ENCODE measurements at regions not wholly inside any gene's neighbourhood (a gene's known extent, or its start where the extent isn't known, plus 50 kb on each side); places are given as distances from the start of the nearest gene placed in this dataset.

DNA sequence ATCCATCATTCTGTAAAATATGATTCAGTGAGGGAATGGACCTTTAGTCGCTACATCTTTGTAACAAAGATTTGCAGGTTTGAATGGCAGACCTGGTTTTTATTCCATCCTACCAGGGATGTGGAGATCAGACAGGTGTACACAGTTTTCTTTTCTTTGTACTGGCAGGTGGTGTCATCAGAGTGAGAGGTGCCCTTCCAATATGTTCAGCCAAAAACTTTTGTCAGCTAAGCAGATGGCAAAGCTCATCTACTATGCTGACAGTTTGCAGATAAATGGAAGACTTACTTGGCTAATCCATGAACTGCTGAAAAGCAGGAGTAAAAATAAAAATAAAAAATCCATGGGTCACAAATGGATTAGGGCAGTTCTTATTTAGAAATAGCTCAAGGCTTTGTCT, 185.5 kb upstream of the DOK6 start:
- no peak for DNase-seq (ENCODE audit: extremely low read depth, low read depth)

DNA sequence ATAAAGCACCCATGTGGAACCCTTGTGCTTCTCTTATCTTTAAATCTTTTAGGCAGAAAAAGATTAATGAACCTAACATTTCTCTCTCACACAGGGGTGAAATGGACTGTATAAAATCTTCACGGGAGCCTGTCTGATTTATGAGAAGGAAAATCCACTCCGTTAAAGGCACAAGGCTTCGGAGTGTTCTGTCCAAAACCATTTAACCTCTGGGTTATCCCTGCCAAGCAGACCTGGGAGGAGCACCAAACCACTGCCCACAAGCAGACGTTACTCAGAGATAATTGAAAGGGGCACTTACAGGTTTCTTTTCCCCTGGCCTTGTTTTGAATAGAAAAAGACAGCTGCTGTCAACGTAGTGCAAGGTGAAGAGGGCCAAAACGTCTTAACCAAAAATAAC, 184.4 kb upstream of the DOK6 start:
- DNase-seq (ENCODE audit: extremely low read depth, low read depth), result no peak

DNA sequence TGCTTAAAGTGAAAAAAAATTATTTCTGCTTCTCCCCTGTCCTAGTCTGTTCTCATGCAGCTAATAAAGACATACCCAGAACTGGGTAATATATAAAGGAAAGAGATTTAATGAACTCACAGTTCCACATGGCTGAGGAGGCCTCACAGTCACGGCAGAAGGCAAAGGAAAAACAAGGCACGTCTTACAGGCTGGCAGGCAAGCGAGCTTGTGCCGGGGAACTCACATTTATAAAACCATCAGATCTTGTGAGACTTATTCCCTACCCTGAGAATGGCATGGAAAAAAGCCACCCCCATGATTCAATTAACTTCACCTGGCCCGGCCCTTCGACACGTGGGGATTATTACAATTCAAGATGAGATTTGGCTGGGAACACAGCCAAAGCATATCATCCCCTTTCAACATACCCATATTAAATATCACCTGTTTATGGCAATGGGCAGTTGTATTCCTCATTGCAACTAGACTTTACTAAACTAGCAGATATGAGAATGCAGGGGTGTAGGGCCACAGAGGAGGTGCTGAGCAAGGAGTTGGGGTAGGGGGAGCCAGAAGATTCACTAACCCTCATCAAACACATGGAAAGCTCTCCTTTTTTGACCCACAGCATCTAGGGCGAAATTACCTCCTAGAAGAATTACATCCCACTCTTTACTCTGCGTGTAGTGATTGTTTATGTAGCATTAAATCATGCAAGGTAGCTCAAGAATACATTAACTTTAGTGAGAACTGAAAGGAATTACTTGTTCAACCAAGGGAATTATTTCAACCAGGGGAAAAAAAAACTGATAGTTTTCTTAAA, 183.3 kb upstream of the DOK6 start:
- DNase-seq (ENCODE audit: extremely low read depth, low read depth), result no peak

DNA sequence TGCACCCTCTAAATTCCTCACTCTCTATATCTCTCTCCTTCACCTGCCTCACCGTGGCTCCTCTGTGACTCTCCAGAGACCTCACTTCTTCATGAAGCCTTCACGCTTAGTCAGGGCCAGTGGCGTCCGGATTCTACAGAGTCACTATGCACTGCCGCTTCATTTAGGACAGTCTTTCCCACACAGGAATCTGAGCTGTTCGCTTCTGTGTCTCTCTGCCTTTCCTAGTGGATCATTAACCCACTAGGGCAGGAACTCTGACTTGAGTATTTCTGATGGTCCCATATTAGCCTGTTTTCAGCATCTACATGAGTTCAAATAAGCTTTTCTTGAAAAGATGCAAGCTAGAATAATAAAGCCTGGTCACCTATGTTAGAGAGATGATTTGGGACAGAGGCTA, 180.2 kb upstream of the DOK6 start:
- no peak for DNase-seq (ENCODE audit: extremely low read depth, low read depth)

DNA sequence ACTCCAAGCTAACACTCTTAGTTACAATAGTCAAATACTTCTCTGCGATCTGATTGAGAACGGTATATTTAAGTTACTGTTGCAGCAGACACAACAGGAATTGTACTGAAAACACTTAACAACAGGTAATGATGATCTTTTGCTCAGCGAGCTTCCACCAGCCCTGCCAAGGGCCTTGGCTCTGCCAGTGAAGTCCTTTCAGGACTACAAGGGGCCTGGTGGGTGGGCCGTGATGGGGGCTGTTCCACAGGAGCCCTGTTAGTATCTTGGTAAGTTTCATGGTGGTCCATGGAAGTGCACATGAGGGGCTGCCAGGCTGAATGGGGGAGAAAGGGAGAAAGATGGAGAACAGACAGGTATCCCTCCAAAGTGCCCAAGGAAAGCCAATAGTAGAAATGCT, 178.6 kb upstream of the DOK6 start:
- DNase-seq (ENCODE audit: extremely low read depth, low read depth), result no peak

DNA sequence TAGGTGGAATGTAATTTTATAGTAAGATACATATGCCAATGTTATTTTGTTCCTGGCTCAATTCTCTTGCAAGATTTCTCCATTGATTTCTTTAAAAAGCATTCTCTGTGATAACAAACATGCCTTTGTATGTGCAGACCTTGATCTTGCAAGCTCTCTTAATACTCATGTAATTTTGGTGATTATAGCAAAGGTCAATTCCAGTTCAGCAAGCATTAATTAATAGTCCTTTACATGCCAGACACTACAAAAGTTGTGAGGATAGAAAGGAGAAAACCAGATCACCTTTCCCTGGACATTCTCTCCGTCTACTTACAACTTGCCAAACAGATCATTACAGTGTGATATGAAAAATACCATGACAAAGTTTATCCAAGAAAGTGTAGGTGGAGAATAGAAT, 173.7 kb upstream of the DOK6 start:
- no peak for DNase-seq (ENCODE audit: extremely low read depth, low read depth)

DNA sequence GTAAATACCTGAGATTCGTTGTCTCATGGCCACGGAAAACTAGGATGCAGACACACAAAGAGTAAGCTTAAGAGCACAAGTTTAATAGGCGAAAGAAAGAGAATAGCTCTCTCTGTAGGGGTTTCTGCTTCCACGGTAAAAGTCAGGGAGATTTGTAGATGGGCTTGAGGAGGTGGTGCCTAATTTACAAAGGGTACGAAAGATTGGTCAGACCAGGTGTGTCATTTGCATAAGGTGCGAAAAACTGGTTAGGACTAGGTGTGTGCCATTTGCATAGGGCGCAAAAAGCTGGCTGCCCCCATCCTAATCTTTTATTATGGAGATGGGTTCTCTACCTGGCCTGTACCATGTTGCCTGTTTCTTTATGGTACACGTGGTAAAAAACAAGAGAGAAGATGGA, 170.5 kb upstream of the DOK6 start:
- no peak for DNase-seq (ENCODE audit: extremely low read depth, low read depth)

DNA sequence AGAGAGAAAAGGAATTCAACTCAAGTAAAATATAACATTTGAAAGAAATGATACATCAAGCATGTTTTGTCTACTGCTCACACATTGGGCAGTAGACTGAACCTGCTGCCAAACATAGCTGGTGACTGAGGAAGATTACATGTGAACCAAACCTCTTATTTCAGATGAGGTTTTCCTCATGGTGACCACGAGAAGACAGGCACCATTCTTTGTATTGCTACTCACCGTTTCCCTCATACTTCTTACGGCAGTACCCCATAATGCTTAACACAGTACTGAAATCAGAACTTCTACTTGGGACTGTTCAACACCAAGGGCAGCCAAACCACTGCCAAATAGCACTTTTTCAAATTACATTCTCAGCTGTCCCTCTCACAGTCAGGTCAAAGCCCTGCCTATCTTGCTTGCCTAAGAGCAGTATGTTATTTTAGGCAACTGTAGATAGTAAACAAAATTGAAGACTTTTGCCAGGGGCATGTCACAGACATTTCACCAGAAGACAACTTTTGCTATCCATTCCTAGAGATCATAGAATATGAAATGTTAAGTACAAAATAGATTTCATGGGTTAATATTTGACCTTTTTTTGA, 167.1 kb upstream of the DOK6 start:
- no peak for DNase-seq (ENCODE audit: extremely low read depth, low read depth)

DNA sequence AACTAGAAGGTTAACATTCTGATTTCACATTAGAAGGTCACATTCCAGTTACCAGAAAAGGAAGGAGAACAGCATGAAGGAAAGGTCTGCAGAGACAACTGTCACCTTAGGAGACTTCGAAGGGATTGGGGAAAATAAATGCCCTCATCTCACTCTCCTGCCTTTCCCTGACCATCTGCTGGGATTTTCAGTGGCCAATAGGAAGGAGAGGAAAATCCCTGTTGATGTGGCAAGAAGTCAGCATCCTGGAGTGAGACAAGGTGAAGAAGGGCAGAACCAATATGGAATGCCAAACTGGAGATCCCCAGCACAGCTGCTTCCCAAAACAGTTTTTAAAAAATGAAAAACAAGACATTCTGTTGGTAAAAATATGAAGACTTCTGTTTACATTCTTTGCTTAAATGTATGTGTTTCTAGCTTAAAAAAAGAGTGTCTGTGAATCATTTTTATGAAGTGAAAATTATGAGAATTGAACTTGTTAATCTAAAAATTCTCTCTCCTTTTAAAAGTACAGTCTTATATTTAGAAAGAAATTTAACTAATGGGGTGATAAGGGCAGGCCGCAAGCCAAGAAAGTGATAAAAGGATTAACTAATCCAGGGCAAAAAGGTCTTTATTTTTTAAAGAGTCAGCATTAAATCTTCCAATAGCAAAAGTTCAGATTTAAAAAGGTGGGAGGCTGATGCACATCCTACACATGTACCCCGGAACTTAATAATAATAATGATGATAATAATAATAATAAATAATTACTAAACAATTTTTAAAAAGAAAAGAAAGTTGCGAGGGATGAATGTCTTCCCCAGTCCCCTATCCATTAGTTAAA, 160.6 kb upstream of the DOK6 start:
- DNase-seq (ENCODE audit: extremely low read depth, low read depth), result no peak

DNA sequence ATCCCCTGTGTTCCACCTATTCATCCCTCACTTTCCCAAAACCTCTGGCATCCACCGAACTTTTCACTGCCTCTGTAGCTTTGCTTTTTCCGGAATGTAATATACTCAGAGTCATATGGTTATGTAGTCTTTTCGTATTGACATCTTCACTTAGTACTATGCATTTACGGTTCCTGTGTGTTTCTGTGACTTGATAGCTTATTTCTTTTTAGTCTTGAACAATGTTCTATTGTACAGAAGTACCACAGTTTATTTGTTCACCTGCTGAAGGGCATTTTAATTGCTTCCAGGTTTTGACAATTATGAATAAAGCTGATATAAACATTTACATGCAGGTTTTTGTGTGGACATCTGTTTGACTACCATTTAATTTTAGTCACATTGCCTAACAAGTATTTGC, 154.7 kb upstream of the DOK6 start:
- no peak for DNase-seq (ENCODE audit: extremely low read depth, low read depth)

DNA sequence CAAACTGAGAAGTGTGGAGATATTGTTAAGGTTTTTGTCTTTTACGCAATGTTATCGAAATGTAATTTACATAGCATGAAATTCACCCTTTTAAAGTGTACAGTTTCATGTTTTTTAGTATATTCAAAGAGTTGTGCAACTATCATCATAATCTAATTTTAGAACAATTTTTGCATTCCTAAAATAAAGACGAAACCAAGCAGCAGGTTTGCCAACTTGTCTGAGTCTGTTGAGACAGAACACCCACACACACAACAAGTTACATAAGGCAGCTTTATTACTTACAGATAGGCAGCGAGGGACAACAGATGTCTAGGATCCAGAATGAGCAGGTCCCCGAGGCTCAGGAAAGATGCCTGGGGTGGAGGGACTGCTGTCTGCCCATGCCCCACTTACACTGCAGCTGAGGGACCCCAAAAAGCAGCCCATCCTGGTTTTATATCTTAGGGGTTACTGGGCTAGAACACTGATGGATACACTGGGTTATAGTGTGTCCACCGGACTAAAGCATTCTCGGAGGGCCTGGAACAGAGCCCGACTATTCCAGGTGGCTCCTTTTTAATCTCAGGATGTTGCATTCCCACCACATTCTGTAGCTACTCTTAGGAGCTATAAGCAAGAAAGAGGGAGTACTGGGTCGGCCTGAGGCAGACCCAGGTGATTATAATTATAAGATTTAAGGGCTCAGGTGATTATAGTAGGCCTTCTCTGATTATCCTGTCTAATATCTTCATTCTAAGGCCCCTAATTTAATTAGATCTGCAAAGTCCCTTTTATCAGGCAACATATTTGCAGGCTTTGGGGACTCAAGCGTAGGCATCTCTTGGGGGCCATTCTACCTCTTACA, 150.2 kb upstream of the DOK6 start:
- no peak for DNase-seq (ENCODE audit: extremely low read depth, low read depth)

DNA sequence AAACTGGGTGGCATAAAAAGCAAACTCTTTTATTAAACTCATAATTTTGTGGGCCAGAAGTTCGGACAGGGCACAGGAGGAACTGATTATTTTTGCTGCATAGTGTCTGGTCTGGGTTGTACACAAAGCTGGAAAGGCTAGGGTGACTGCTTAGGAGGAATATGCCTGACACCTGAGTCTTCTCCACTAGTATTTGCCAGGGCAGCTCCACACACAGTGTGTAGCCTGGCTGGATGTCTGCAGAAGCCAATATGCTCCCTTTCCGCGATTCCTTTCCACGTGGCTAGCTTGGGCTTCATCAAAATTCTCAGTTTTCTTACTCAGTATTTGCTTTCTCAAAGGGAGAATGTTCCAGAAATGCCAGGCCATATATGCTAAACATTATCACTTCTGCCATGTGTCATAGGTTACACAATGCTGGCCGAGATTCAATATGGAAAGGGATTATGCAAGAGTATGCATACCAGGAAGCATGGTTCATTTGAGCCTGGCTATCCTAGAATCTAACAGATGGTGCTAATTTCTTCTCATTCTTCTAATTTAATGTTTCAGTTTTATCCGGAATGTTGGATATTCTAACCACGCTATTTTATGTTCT, 142.7 kb upstream of the DOK6 start:
- DNase-seq (ENCODE audit: extremely low read depth, low read depth), result peak; percentile 46

DNA sequence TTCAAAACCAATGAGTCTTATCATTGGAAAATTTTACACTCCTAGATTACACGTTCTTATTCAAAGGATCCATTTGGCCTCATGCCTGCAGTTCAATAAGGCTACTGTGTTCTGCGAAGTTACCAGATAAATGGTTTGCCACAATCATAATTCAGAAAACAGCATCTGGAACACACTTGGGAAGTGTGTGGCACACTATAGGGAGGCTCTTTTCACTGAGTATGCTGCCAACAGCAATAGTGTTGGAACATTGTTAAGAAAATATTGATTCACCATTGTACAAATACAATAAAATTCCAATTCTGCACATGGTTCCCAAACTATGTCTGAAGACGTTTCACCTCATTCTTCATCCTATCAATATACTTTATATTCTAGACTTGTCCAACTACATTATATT, 141.4 kb upstream of the DOK6 start:
- no peak for DNase-seq (ENCODE audit: extremely low read depth, low read depth)

DNA sequence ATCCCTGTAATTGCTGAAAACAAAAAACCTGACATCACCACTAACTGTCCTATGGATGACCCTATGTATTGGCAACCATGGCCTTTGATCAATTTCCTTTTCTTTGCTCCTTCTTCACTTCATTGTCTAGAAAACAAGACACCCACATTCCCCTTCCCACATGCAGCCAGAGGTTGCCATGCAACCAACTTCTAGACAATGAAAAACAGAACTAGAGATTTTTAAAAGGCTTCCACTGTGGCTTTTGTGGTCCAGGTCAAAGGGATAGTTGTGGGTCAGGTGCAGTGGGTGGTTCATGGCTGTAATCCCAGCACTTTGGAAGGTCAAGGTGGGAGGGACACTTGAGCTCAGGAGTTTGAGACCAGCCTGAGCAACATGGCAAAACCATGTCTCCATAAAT, 139.3 kb upstream of the DOK6 start:
- DNase-seq (ENCODE audit: extremely low read depth, low read depth), result no peak

DNA sequence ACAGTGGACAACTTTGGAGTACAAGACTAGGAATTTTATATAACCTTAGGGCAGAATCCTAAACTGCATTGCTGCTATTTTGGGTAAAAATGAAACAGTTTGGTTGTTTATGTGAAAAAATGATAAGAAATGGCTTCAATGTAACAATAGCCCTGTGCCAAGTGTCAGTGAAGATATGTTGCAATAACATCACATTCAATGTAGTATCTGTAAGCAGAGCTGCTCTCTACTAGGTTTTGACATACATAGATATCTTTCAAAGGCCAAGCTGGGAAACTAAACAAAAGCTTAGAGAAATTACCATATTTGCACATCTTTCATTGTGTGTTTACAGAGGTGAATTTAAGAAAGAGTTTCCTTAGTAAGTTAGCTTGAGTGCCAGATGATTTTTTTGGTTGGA, 135.0 kb upstream of the DOK6 start:
- no peak for DNase-seq (ENCODE audit: extremely low read depth, low read depth)

DNA sequence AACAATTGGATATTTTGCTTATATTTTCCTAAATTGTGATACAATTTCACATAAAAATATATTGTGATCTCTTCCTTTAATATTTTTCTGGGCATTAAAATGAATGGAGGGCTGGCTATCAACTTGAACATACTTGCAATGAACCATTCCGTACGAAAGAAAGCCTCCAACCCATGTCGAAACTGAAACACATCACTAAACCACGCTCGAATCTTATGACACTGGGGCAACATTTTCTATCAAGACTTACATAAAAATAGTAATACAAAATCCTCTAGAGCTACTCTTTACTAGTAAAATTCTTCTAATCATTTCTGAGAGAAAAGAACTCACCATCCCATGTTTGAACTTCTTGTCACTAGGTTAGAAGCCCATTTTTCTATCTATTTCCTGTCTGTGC, 132.8 kb upstream of the DOK6 start:
- no peak for DNase-seq (ENCODE audit: extremely low read depth, low read depth)

DNA sequence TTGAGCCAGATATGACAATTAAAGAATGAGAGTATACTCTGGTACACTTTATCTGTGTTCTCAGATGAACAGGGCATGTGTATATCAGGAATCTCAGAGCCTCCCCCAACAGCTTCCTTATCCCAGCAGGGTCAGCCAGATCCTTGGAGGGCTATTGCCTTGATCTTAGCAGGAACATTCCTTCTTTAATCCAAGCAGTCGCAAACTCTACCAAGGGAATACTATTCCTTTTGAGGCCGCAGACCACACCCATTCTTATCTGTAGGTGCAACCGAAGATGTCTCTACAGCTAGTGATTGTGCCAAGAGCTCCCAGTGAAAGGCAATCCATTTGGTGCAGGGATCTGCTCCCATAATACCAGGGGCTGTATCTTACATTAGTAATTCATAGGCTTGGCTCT, 118.3 kb upstream of the DOK6 start:
- DNase-seq (ENCODE audit: extremely low read depth, low read depth), result no peak

DNA sequence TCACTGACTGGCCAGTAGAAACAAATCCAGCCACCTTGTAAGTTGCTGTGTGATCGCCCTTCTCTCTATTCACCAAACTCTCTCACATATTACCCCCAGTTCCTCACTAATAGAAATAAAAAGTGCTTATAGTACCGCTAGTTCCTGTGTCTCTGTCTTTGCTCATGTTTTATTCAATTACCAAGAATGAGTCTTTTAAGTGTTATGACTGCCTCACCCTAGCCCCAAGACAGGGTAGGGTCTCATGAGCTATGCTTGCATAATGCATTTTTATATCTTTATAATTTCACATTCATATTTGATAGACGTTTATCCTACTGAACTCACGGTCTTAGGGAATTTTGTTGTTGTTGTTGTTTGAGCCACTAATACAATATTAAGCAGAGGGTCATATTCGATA, 109.6 kb upstream of the DOK6 start:
- no peak for DNase-seq (ENCODE audit: extremely low read depth, low read depth)

DNA sequence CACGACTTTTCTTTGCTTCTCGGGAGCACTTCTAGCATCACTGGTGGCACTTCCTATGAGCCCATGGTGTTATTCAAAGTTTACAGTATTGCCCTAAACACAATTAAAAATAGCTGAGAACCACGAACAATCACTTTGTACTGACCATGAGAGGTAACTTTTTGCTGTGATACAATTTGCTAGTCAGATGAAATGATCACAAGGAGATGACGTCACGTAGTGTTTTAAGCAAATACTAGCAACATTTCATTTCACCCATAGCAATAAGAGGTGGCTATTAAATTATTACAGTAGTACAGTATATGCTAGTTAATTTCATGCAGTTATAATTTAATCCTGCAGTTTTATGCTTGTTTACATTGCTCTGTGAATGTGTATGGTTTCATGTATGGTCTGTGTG, 108.9 kb upstream of the DOK6 start:
- DNase-seq (ENCODE audit: extremely low read depth, low read depth), result no peak

DNA sequence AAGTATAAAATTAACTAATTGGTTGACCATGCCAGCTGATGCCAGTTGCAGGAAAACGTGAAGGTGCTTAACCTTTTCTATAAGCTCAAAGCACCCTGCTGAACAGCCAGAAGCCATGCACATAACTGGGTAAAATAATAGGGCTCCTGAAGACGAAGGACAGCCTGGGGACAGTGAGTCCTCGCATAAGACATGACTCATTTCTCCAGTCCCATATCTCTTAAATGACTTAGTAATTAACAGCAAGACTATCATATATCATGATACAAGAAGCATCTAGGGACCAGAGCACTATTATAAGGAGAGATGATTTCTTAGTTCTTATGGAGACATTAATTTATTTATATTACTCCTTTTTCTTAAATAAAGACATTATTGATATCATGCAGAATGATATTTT, 100.5 kb upstream of the DOK6 start:
- DNase-seq (ENCODE audit: extremely low read depth, low read depth), result no peak

DNA sequence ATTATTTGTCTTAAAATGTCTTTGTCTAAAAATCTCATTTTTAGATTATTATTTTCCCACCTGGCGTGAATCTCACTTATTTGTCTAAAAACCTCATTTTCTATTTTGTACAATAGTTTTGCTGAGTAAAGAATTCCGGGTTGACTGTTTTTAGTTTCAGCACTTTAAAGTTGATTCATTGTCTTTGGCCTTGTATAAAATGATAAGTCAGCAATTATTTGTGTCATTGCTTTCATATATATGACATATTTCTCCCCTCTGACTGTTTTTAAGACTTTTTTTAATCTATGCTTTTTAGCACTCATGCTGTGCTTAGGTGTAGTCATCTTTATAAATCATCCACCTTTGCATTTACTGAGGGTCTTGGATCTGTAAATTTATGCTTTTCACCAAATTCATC, 92.1 kb upstream of the DOK6 start:
- DNase-seq (ENCODE audit: extremely low read depth, low read depth), result no peak
